ENCODE measurements at regions not wholly inside any gene's neighbourhood (a gene's known extent, or its start where the extent isn't known, plus 50 kb on each side); places are given as distances from the start of the nearest gene placed in this dataset.
"Not testable (repeated sequence)": the region's sequence is repeated elsewhere in the genome, so short reads cannot be mapped to it uniquely, and the experiment has no call there.

- no peak overlapping the region for H3K27ac Mint-ChIP-seq
Observed at GRCh38 chr7:131995324-131995723, 438.9 kb upstream of the PODXL start.

DNA sequence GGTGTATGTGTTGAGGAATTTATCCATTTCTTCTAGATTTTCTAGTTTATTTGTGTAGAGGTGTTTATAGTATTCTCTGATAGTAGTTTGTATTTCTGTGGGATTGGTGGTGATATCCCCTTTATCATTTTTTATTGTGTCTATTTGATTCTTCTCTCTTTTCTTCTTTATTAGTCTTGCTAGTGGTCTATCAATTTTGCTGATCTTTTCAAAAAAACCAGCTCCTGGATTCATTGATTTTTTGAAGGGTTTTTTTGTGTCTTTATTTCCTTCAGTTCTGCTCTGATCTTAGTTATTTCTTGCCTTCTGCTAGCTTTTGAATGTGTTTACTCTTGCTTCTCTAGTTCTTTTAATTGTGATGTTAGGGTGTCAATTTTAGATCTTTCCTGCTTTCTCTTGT, 424.6 kb upstream of the PODXL start:
- DNase-seq; H3K9me3 ChIP-seq (ENCODE audit: control extremely low read depth in 1 of 3, control insufficient read depth in 2 of 3, insufficient read depth in 1 of 3, low read length in 2 of 3); H3K4me1 Mint-ChIP-seq; H3K4me1 ChIP-seq (ENCODE audit: control insufficient read depth in 2 of 2, insufficient read depth in 2 of 2, low read length in 2 of 2); H3K9me3 Mint-ChIP-seq (ENCODE audit: insufficient read depth); CTCF ChIA-PET; H3K79me2 ChIP-seq (ENCODE audit: control insufficient read depth, insufficient read depth, low read length); H3K4me3 ChIP-seq (ENCODE audit: control extremely low read depth in 1 of 5, extremely low read depth in 1 of 5, insufficient read depth in 1 of 5, low read depth in 2 of 5, low read length in 4 of 5); H2AFZ ChIP-seq (ENCODE audit: insufficient read depth, low read depth, low read length, poor library complexity, severe bottlenecking); H3K9ac ChIP-seq (ENCODE audit: low read length); H3K27me3 Mint-ChIP-seq; H3K4me3 Mint-ChIP-seq; H3K4me2 ChIP-seq (replicated peaks; ENCODE audit: low read depth, low read length, poor library complexity, severe bottlenecking); H3K27me3 ChIP-seq (replicated peaks in 1 of 4; ENCODE audit: control extremely low read depth in 1 of 4, control insufficient read depth in 3 of 4, insufficient read depth in 4 of 4, low read length in 3 of 4); POLR2A ChIA-PET; H4K20me1 ChIP-seq (ENCODE audit: control insufficient read depth, insufficient read depth, low read length, poor library complexity, severe bottlenecking); H3K27ac ChIP-seq (ENCODE audit: low read length in 2 of 2); H3K27ac Mint-ChIP-seq; H3K36me3 ChIP-seq (replicated peaks in 1 of 2; ENCODE audit: control extremely low read depth in 1 of 2, control insufficient read depth in 1 of 2, extremely low read depth in 1 of 2, insufficient read depth in 2 of 2, low read length in 1 of 2); ATAC-seq (ENCODE audit: low read depth); intact Hi-C loops (cut with micrococcal nuclease): not testable (repeated sequence)

More at GRCh38 chr7:131995324-131995723, 438.9 kb upstream of the PODXL start:
- no peak overlapping the region for H3K27ac ChIP-seq (ENCODE audit: low read length in 2 of 2)
- TF ChIP-seq, protein P1, sequence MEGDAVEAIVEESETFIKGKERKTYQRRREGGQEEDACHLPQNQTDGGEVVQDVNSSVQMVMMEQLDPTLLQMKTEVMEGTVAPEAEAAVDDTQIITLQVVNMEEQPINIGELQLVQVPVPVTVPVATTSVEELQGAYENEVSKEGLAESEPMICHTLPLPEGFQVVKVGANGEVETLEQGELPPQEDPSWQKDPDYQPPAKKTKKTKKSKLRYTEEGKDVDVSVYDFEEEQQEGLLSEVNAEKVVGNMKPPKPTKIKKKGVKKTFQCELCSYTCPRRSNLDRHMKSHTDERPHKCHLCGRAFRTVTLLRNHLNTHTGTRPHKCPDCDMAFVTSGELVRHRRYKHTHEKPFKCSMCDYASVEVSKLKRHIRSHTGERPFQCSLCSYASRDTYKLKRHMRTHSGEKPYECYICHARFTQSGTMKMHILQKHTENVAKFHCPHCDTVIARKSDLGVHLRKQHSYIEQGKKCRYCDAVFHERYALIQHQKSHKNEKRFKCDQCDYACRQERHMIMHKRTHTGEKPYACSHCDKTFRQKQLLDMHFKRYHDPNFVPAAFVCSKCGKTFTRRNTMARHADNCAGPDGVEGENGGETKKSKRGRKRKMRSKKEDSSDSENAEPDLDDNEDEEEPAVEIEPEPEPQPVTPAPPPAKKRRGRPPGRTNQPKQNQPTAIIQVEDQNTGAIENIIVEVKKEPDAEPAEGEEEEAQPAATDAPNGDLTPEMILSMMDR (IDR thresholded peaks at IDR 0.05): no peak
- H3K4me2 ChIP-seq (replicated peaks; ENCODE audit: low read depth, low read length, poor library complexity, severe bottlenecking): no peak overlapping the region
- no peaks in the 10 kb centered on the region for H3K36me3 ChIP-seq (replicated peaks in 1 of 2; ENCODE audit: control extremely low read depth in 1 of 2, control insufficient read depth in 1 of 2, extremely low read depth in 1 of 2, insufficient read depth in 2 of 2, low read length in 1 of 2)
- POLR2A ChIA-PET: no interaction called here
- no peak overlapping the region for H3K9ac ChIP-seq (ENCODE audit: low read length)
- Mint-ChIP-seq H3K4me1 (no peaks in the 10 kb centered on the region), H3K4me3 (no peak overlapping the region), H3K9me3 (ENCODE audit: insufficient read depth) (peaks cover 2% of the 10 kb centered on the region), H3K27me3 (no peaks in the 10 kb centered on the region)
- no peaks in the 10 kb centered on the region for H3K79me2 ChIP-seq (ENCODE audit: control insufficient read depth, insufficient read depth, low read length)
- no peak for ATAC-seq (ENCODE audit: low read depth)
- H3K4me1 ChIP-seq (ENCODE audit: control insufficient read depth in 2 of 2, insufficient read depth in 2 of 2, low read length in 2 of 2): no peaks in the 10 kb centered on the region
- H3K4me3 ChIP-seq (ENCODE audit: control extremely low read depth in 1 of 5, extremely low read depth in 1 of 5, insufficient read depth in 1 of 5, low read depth in 2 of 5, low read length in 4 of 5): no peak overlapping the region
- intact Hi-C loops (cut with micrococcal nuclease): no loop called here
- DNase-seq: no peak
- H4K20me1 ChIP-seq (ENCODE audit: control insufficient read depth, insufficient read depth, low read length, poor library complexity, severe bottlenecking): no peaks in the 10 kb centered on the region
- no peaks in the 10 kb centered on the region for H3K27me3 ChIP-seq (replicated peaks in 1 of 4; ENCODE audit: control extremely low read depth in 1 of 4, control insufficient read depth in 3 of 4, insufficient read depth in 4 of 4, low read length in 3 of 4)
- CTCF ChIA-PET: no interaction called here
- H3K9me3 ChIP-seq (ENCODE audit: control extremely low read depth in 1 of 3, control insufficient read depth in 2 of 3, insufficient read depth in 1 of 3, low read length in 2 of 3): no peaks in the 10 kb centered on the region
- 73% methylated on average over 2 of the region's 2 CpGs for WGBS (ENCODE audit: insufficient coverage)
- H2AFZ ChIP-seq (ENCODE audit: insufficient read depth, low read depth, low read length, poor library complexity, severe bottlenecking): no peak overlapping the region

DNA sequence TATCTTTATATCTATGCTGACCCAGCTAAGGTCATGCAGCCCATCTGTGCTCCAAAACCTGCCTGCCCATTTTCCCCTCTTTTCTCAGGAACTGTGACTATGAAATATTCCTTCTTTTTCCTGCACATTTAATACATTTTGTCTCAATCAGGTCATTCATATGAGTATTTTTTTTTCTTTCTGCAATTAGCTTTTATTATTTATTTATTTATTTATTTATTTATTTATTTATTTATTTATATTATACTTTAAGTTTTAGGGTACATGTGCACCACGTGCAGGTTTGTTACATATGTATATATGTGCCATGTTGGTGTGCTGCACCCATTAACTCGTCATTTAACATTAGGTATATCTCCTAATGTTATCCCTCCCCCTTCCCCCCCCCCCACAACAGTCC, 421.7 kb upstream of the PODXL start:
- H3K4me3 Mint-ChIP-seq; H3K4me3 ChIP-seq (ENCODE audit: control extremely low read depth in 1 of 5, extremely low read depth in 1 of 5, insufficient read depth in 1 of 5, low read depth in 2 of 5, low read length in 4 of 5); H2AFZ ChIP-seq (ENCODE audit: insufficient read depth, low read depth, low read length, poor library complexity, severe bottlenecking); H3K9me3 ChIP-seq (ENCODE audit: control extremely low read depth in 1 of 3, control insufficient read depth in 2 of 3, insufficient read depth in 1 of 3, low read length in 2 of 3); DNase-seq; ATAC-seq (ENCODE audit: low read depth); intact Hi-C loops (cut with micrococcal nuclease); H3K27me3 ChIP-seq (replicated peaks in 1 of 4; ENCODE audit: control extremely low read depth in 1 of 4, control insufficient read depth in 3 of 4, insufficient read depth in 4 of 4, low read length in 3 of 4); H3K9ac ChIP-seq (ENCODE audit: low read length); H3K36me3 ChIP-seq (replicated peaks in 1 of 2; ENCODE audit: control extremely low read depth in 1 of 2, control insufficient read depth in 1 of 2, extremely low read depth in 1 of 2, insufficient read depth in 2 of 2, low read length in 1 of 2); H3K27ac Mint-ChIP-seq; H3K4me1 Mint-ChIP-seq; H3K79me2 ChIP-seq (ENCODE audit: control insufficient read depth, insufficient read depth, low read length); H3K27ac ChIP-seq (ENCODE audit: low read length in 2 of 2); H3K4me2 ChIP-seq (replicated peaks; ENCODE audit: low read depth, low read length, poor library complexity, severe bottlenecking); H3K27me3 Mint-ChIP-seq; H3K4me1 ChIP-seq (ENCODE audit: control insufficient read depth in 2 of 2, insufficient read depth in 2 of 2, low read length in 2 of 2); POLR2A ChIA-PET; H3K9me3 Mint-ChIP-seq (ENCODE audit: insufficient read depth); H4K20me1 ChIP-seq (ENCODE audit: control insufficient read depth, insufficient read depth, low read length, poor library complexity, severe bottlenecking); CTCF ChIA-PET: not testable (repeated sequence)
- no CpG with 5 or more reads among the region's 2 CpGs for WGBS (ENCODE audit: insufficient coverage)
